Activated CD8-positive, alpha-beta memory T cell treated with anti-CD3 and anti-CD28 coated beads for 36 hours (primary cell): ENCODE measurements at regions not wholly inside any gene's neighbourhood (a gene's known extent, or its start where the extent isn't known, plus 50 kb on each side); places are given as distances from the start of the nearest gene placed in this dataset.

Source experiments
- CTCF ChIA-PET: fragments of 350-600 bp; sonication (Branson Sonifier 250); formaldehyde crosslinking; loops from one replicate; lab custom pipeline; 2021; ENCODE audit warnings: antibody characterized with exemption; lab: Charles Lee
- POLR2A ChIA-PET: fragments of 350-600 bp; sonication (Branson Sonifier 250); formaldehyde crosslinking; loops from one replicate; lab custom pipeline; 2021; ENCODE audit warnings: antibody characterized with exemption; lab: Charles Lee

GRCh38 chr15:58268746-58269267 is 130.6 kb downstream of the AQP9 start:
- POLR2A ChIA-PET, result interaction anchor here (0.6 kb wide), 1 partner anchor 25 kb away, joined by 7 read pairs; no protein-coding TSS in a partner anchor
- CTCF ChIA-PET, result interaction anchor here (0.7 to 1.0 kb wide), 2 partner anchors 29 to 502 kb away, joined by 3 read pairs; partner anchors contain the start of gene MINDY2

- ChIA-PET POLR2A (no interaction called here), CTCF (interaction anchor here (0.6 to 1.0 kb wide), 3 partner anchors 28 to 501 kb away, joined by 3 read pairs; partner anchors contain the start of gene MINDY2)
Measured at GRCh38 chr15:58269455-58270414, 131.6 kb downstream of the AQP9 start.

DNA sequence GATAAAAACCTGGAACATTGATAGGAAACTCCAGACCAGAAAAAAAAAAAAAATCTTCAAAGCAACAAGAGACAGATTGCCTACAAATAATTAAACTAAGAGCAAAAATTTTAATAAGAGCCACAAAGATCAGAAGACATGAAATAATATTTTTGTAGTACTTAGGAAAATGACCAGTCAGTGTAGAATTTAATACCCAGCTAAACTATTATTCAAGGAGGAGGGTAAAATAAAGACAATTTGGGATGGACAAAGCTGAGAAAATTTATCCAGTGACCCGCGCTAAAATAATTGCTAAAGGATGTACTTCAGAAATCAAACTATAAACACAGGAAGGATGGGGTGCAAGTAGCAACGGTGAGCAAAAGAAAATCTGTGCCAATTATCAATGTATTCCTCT is 133.2 kb downstream of the AQP9 start:
- ChIA-PET POLR2A (no interaction called here), CTCF (no interaction called here)

DNA sequence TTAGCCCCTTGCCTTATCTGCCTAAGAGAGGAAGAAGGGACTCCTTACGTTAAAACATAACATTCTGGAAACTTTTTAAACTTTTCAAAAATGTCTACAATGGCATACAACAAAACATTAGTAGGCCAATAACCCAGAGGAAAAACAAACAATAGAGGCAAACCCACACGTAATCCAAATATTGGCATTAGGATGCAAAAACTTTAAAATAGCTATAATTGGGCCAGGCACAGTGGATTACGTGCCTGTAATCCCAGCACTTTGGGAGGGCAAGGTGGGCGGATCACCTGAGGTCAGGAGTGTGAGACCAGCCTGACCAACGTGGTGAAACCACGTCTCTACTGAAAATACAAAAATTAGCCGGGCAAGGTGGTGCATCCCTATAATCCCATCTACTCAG is 134.9 kb downstream of the AQP9 start:
- POLR2A ChIA-PET, result no interaction called here
- CTCF ChIA-PET, result no interaction called here

- CTCF ChIA-PET, result no interaction called here
Measured at GRCh38 chr15:58274885-58275284, 136.7 kb downstream of the AQP9 start.

GRCh38 chr15:58275785-58276184 is 137.6 kb downstream of the AQP9 start:
- ChIA-PET POLR2A (no interaction called here), CTCF (no interaction called here)

More at GRCh38 chr15:58274885-58275284, 136.7 kb downstream of the AQP9 start:
- POLR2A ChIA-PET, result no interaction called here

- ChIA-PET CTCF (no interaction called here), POLR2A (no interaction called here)
Measured at GRCh38 chr15:58276924-58277323, 138.7 kb downstream of the AQP9 start.

DNA sequence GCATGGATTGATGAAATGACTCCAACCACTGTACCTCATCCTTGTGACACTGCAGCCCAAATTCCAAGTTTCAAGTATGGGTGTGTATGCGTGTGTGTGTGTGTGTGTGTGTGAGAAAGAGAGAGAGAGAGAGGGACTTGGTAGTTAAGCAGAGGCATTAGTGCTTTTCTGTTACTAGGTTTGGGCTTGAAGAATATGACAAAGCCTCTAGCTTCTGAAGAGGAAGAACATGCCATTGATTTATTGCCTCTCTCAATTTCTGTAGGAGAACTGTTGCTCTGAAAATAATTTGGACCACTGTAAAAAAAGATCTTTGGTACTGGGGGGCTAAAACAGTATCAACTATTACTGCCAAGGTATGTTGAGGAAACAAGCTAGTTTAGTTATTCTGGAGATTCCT is 139.2 kb downstream of the AQP9 start:
- POLR2A ChIA-PET, result no interaction called here
- CTCF ChIA-PET, result no interaction called here

GRCh38 chr15:58279106-58279505 is 140.9 kb downstream of the AQP9 start:
- CTCF ChIA-PET, result no interaction called here
- POLR2A ChIA-PET, result no interaction called here

DNA sequence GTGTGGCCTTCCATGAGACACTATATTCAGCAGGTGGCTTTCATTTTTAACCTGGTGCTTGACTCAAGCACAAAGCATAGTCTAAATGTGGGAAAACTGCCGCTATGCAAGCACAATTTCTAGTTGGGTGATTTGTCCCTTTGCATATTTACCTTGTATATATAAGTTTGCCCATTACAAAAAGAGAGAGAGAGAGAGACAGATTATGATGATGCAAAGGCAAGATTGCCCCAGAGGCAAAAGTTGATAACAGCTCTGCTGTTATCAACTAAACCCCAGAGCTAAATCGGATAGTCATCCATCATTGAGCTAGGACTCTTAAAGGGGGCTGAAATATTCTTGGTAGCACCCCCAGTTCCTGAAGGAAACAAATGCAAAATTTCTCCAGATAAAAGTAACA is 141.5 kb downstream of the AQP9 start:
- ChIA-PET CTCF (no interaction called here), POLR2A (no interaction called here)

DNA sequence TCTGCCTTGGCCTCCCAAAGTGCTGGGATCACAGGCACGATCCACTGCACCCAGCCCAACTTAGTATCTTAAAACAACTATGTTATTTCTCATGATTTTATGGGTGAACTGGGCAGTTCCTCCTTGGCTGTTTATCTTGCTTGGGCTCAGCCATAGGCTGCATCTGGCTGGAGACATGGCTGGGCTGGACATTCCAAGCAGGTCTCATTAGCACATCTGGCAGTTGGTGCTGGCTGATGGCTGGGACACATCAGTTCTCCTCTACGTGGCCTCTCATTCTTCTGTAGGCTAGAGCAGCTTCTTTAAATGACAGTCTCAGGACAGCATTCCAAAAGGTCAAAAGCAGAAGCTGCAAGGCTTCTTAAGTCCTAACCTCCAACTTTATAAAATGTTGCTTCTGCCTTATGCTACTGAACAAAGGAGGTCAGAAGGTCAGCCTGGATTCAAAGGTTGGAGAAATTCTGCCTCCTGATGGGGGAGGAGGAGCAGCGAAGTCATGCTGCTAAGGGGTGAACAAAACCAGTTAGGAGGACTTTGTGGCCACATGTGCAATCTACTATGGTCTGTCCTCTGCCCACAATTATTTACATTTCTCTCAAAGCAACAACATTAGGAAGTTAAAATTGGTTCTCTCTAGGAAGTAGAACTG is 144.0 kb downstream of the AQP9 start:
- ChIA-PET CTCF (no interaction called here), POLR2A (no interaction called here)

- CTCF ChIA-PET, result no interaction called here
- POLR2A ChIA-PET, result no interaction called here
Measured at GRCh38 chr15:58283302-58283701, 145.1 kb downstream of the AQP9 start.

GRCh38 chr15:58284293-58284692 is 146.1 kb downstream of the AQP9 start:
- ChIA-PET CTCF (no interaction called here), POLR2A (no interaction called here)

- ChIA-PET CTCF (no interaction called here), POLR2A (no interaction called here)
Measured at GRCh38 chr15:58285212-58285920, 146.4 kb upstream of the LIPC start.

DNA sequence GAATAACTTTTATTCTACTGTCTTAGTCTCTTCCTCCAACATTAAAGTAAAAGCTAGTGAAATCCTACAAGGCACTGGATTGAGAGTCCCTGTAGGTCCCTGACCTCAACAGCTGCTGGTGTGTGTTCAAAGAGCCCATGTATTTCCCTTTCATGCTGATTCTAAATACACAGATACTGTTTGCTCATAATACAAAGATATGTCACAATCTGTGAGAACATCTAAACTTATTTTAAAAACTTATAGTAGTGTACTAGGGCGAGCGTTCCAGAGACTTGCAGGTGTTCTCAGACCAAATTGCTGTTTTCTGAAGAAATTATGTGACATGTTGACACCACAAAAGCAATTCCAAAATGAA is 145.9 kb upstream of the LIPC start:
- ChIA-PET CTCF (no interaction called here), POLR2A (no interaction called here)

DNA sequence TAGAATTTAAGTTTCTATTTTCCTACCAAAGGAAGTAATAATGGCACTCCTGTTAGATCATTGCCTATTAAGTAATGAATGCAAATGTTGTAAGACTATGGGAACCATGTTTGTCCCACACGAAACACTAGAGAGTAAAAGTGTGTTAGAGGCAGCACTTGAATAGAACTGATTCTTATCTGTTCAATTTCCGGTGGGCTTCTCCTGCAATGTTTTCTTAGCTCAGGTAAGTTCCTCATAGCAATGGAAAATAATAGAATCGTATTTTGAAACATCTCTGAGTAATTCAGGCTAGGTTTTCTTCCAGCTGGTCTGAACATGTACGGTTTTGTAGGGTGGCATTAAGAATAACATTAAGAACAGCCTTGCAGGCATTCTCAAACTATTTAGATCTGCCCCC is 145.3 kb upstream of the LIPC start:
- POLR2A ChIA-PET, result no interaction called here
- CTCF ChIA-PET, result no interaction called here

- POLR2A ChIA-PET, result interaction anchor here (0.5 kb wide), 1 partner anchor 464 kb away, joined by 5 read pairs; no protein-coding TSS in a partner anchor
- CTCF ChIA-PET, result no interaction called here
Measured at GRCh38 chr15:58287891-58288290, 143.9 kb upstream of the LIPC start.

- CTCF ChIA-PET, result no interaction called here
Measured at GRCh38 chr15:58288592-58288991, 143.2 kb upstream of the LIPC start.

GRCh38 chr15:58291848-58292247 is 139.9 kb upstream of the LIPC start:
- POLR2A ChIA-PET, result no interaction called here
- CTCF ChIA-PET, result no interaction called here

More at GRCh38 chr15:58288592-58288991, 143.2 kb upstream of the LIPC start:
- POLR2A ChIA-PET, result no interaction called here

DNA sequence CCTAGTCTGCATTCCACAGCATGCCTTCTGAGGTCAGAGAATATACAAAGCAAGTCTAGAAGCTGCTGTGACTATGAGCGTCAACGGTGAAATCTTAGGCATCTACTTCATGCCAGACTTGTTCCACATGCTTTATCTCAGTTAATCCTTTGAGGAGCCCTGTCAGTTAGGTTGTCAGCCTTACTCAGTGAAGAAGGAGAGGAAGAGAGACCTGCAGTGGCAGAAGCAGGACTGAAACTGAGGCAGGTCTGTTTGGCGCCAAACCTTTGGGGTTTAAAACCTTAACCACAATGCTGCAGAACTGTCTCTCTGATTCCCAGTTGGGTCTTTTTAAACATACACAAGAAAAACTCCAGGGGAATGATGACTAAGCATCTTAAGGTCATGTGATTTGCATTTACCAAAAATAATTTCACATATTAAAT is 139.0 kb upstream of the LIPC start:
- POLR2A ChIA-PET, result no interaction called here

More for the DNA sequence above, 139.0 kb upstream of the LIPC start:
- CTCF ChIA-PET, result no interaction called here
